Upper lobe of left lung (tissue), 6 donors: ENCODE measurements at regions not wholly inside any gene's neighbourhood (a gene's known extent, or its start where the extent isn't known, plus 50 kb on each side); places are given as distances from the start of the nearest gene placed in this dataset.

Experiments used
- ATAC-seq, 2 donors: fragments of 200-7000 bp; cut with Tn5 transposase; one replicate each; pipeline ENCODE4 v1.9.1; 2022; ENCODE audit warnings: mild to moderate bottlenecking in 2 of 2, moderate library complexity in 2 of 2; ENCODE audit not compliant: low FRiP score in 2 of 2
- DNase-seq, 2 donors: peaks; one replicate each; pipeline ENCODE4 v3.0.0-alpha.2; 2019 to 2020
- H3K27ac ChIP-seq, 4 donors: fragments of 200-600 bp; sonication (generic); one replicate each; pipeline ENCODE4 v1.5.1; 2016 to 2019
- H3K27me3 ChIP-seq, 4 donors: fragments of 200-600 bp; sonication (generic); one replicate each; pipeline ENCODE4 v1.5.1; 2017 to 2019
- H3K36me3 ChIP-seq, 4 donors: fragments of 200-600 bp; sonication (generic); one replicate each; pipeline ENCODE4 v1.5.1; 2016 to 2019
- H3K4me1 ChIP-seq, 4 donors: fragments of 200-600 bp; sonication (generic); one replicate each; pipeline ENCODE4 v1.5.1; 2018 to 2019
- H3K4me3 ChIP-seq, 4 donors: fragments of 200-600 bp; sonication (generic); one replicate each; pipeline ENCODE4 v1.5.1; 2017 to 2019; ENCODE audit warnings: mild to moderate bottlenecking in 2 of 4, moderate library complexity in 1 of 4
- H3K9me3 ChIP-seq, 4 donors: fragments of 200-600 bp; sonication (generic); one replicate each; pipeline ENCODE4 v1.5.1; 2018 to 2019
- EP300 ChIP-seq, 4 donors: sonication (generic); formaldehyde crosslinking; IDR thresholded peaks; one replicate each; pipeline ENCODE4 v1.5.1; 2017; ENCODE audit warnings: antibody characterized with exemption in 4 of 4, control low read depth in 2 of 4
- POLR2A ChIP-seq, 4 donors: fragments of 450-650 bp; IDR thresholded peaks; one replicate each; pipeline ENCODE4 v1.5.1; 2016 to 2017; ENCODE audit warnings: antibody characterized with exemption in 4 of 4, mild to moderate bottlenecking in 2 of 4
- POLR2AphosphoS5 ChIP-seq, 2 donors: sonication (generic); formaldehyde crosslinking; IDR thresholded peaks; one replicate each; pipeline ENCODE4 v1.5.1; 2017; ENCODE audit warnings: antibody characterized with exemption in 2 of 2
- WGBS, 2 donors: methylation state at CpG; one replicate each; pipeline ENCODE4 v1.1.5; 2017 to 2018; 5-methylcytosine and 5-hydroxymethylcytosine counted together
- TF ChIP-seq, protein P1 (sequence below), 6 experiments: fragments of 450-650 bp in 4 of 6; fragments of 200-600 bp in 2 of 6; sonication (generic) in 2 of 6; IDR thresholded peaks; one replicate each; pipeline ENCODE4 v1.5.1; 2016 to 2019; ENCODE audit warnings: antibody characterized with exemption in 6 of 6
- donor health status: DM: no; HTN: no; CAD: no; lungs with moderate emphysema.
- donor health status: DM: no; HTN: yes; CAD: no; lungs with severe emphysema.

DNA sequence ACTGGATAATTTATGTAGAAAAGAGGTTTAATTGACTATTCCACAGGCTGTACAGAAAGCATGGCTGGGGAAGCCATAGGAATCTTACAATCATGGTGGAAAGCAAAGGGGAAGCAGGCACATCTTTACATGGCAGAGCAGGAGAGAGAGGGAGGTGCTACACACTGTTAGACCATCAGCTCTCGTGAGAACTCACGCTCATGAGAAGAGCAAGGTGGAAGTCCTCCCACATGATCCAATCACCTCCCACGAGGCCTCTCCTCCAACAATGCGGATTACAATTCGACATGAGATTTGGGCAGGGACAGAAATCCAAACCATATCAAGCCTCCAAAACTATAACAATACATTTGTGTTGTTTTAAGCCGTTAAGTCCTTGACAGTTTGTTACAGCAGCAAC, 257.1 kb upstream of the KCNG1 start:
- 85 to 90% methylated on average over 6 of the region's 6 CpGs for WGBS, 2 donors
- Histone ChIP-seq H3K27me3 (no peaks in the 10 kb centered on the region), H3K9me3 (no peaks in the 10 kb centered on the region), H3K4me1 (no peaks in the 10 kb centered on the region), H3K27ac (no peak overlapping the region), H3K36me3 (no peaks in the 10 kb centered on the region), H3K4me3 (no peak overlapping the region)
- TF ChIP-seq POLR2A (IDR thresholded peaks at IDR 0.05) (no peak), EP300 (IDR thresholded peaks at IDR 0.05) (no peak), POLR2AphosphoS5 (IDR thresholded peaks at IDR 0.05) (no peak)
- TF ChIP-seq, protein P1, sequence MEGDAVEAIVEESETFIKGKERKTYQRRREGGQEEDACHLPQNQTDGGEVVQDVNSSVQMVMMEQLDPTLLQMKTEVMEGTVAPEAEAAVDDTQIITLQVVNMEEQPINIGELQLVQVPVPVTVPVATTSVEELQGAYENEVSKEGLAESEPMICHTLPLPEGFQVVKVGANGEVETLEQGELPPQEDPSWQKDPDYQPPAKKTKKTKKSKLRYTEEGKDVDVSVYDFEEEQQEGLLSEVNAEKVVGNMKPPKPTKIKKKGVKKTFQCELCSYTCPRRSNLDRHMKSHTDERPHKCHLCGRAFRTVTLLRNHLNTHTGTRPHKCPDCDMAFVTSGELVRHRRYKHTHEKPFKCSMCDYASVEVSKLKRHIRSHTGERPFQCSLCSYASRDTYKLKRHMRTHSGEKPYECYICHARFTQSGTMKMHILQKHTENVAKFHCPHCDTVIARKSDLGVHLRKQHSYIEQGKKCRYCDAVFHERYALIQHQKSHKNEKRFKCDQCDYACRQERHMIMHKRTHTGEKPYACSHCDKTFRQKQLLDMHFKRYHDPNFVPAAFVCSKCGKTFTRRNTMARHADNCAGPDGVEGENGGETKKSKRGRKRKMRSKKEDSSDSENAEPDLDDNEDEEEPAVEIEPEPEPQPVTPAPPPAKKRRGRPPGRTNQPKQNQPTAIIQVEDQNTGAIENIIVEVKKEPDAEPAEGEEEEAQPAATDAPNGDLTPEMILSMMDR (IDR thresholded peaks at IDR 0.05): no peak
- no peak for DNase-seq
- ATAC-seq: no peak

DNA sequence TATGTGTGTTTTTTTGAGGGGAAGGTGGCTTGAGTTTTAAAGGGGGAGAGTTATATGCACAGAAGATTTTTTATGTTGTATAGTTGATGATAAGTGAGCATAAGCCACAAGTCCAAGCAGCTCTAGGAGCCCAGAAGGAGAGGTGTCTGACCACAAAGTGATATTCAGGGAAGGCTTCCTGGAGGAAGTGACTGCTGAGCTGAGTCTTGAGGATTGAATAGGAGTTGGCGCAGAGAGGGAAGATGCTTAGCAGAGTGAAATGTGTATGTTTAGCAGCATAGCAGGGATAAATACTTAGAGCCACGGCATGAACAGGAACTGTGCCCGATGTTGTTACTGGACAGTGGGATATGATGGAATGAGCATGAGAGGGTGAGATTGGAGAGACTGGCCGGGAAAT, 255.1 kb upstream of the KCNG1 start:
- ATAC-seq: no peak
- H3K4me3 ChIP-seq: no peak overlapping the region
- no peak overlapping the region for H3K27ac ChIP-seq
- H3K36me3 ChIP-seq: no peaks in the 10 kb centered on the region
- H3K4me1 ChIP-seq: no peaks in the 10 kb centered on the region
- no peaks in the 10 kb centered on the region for H3K27me3 ChIP-seq
- WGBS, 2 donors: 80 to 88% methylated on average over 4 of the region's 4 CpGs
- no peak for DNase-seq
- TF ChIP-seq EP300 (IDR thresholded peaks at IDR 0.05) (no peak), POLR2AphosphoS5 (IDR thresholded peaks at IDR 0.05) (no peak), POLR2A (IDR thresholded peaks at IDR 0.05) (no peak)
- no peaks in the 10 kb centered on the region for H3K9me3 ChIP-seq

DNA sequence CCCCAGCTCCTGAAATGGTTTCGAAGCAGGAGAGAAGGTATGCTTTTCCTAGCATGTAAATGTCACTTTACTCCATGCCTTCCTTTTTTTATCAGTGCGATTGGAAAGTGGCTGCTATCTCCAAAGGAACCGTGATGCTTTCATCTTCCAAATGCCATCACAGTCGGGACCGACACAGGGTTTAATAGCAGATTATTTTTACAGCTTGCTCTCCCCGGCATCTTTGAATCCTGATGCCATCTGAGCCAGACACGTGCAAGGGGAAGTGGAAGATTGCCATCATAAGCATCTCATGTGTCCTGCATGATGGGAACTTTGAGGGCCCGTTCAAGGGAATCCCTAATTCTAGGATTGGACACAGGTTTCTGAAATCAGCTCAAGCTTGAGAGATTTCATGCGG, 253.4 kb upstream of the KCNG1 start:
- Histone ChIP-seq H3K9me3 (no peaks in the 10 kb centered on the region), H3K36me3 (no peaks in the 10 kb centered on the region), H3K4me3 (no peak overlapping the region), H3K4me1 (no peaks in the 10 kb centered on the region), H3K27me3 (no peaks in the 10 kb centered on the region), H3K27ac (no peak overlapping the region)
- 51 to 69% methylated on average over 9 of the region's 9 CpGs for WGBS, 2 donors
- ATAC-seq (no peak), DNase-seq (no peak)
- TF ChIP-seq POLR2AphosphoS5 (IDR thresholded peaks at IDR 0.05): no peak
- no peak for TF ChIP-seq POLR2A (IDR thresholded peaks at IDR 0.05)
- TF ChIP-seq, protein P1 (IDR thresholded peaks at IDR 0.05): no peak
- no peak for TF ChIP-seq EP300 (IDR thresholded peaks at IDR 0.05)

DNA sequence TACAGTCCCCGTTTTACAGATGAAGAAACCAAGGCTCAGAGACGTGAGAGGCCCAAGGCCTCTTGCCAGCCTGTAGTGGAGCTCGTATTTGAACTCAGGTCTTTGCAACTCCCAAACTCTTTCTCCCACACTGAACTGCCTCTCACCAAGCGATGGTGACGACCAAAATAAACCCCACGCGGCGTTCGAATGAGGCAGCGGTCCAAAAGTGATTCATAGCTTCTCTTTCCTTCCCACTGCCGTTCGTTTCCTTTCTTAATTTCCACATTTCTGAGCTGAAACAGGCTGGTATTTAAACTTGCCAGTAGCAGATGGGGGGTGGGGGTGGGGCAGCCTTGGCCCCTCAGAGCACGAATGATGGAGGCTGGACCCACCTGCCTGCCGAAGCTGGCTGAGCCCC, 252.9 kb upstream of the KCNG1 start:
- DNase-seq (no peak), ATAC-seq (no peak)
- H3K4me1 ChIP-seq: no peaks in the 10 kb centered on the region
- no peaks in the 10 kb centered on the region for H3K36me3 ChIP-seq
- no peak overlapping the region for H3K4me3 ChIP-seq
- no peaks in the 10 kb centered on the region for H3K27me3 ChIP-seq
- WGBS, 2 donors: 25 to 51% methylated on average over 14 of the region's 14 CpGs
- TF ChIP-seq, protein P1 (IDR thresholded peaks at IDR 0.05): no peak
- no peak for TF ChIP-seq EP300 (IDR thresholded peaks at IDR 0.05)
- no peak for TF ChIP-seq POLR2AphosphoS5 (IDR thresholded peaks at IDR 0.05)
- TF ChIP-seq POLR2A (IDR thresholded peaks at IDR 0.05): no peak
- H3K9me3 ChIP-seq: no peaks in the 10 kb centered on the region
- H3K27ac ChIP-seq: no peak overlapping the region

DNA sequence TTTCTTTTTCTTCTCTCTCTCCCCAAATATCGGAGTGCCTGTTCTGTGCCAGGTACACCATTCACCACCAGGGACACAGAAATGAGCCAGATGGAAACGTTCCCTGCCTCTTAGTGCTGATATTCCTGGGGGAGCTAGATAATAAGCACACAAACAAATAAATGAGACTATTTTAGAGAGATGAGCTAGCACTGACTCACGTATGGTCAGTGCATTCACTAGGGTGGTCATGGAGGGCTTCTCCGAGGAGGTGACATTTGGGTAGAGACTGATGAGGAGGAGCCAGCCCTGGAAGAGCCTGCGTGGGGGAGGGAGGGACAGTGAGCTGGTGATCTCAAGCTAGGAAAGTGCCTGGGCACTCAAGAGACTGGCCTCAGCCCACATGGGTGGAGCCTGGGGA, 252.3 kb upstream of the KCNG1 start:
- Histone ChIP-seq H3K27ac (no peak overlapping the region), H3K9me3 (no peaks in the 10 kb centered on the region), H3K4me3 (no peak overlapping the region), H3K36me3 (no peaks in the 10 kb centered on the region), H3K4me1 (no peaks in the 10 kb centered on the region), H3K27me3 (no peaks in the 10 kb centered on the region)
- DNase-seq (no peak), ATAC-seq (no peak)
- TF ChIP-seq POLR2AphosphoS5 (IDR thresholded peaks at IDR 0.05) (no peak), POLR2A (IDR thresholded peaks at IDR 0.05) (no peak), EP300 (IDR thresholded peaks at IDR 0.05) (no peak)
- TF ChIP-seq, protein P1 (IDR thresholded peaks at IDR 0.05): no peak
- WGBS, 2 donors: 68 to 79% methylated on average over 5 of the region's 5 CpGs
